ENCODE measurements at regions not wholly inside any gene's neighbourhood (a gene's known extent, or its start where the extent isn't known, plus 50 kb on each side); places are given as distances from the start of the nearest gene placed in this dataset.

- DNase-seq (ENCODE audit: low read depth in 2 of 2): no peak
These were observed 105.7 kb upstream of the IGFBP3 start for GRCh38 chr7:46026741-46027140.

GRCh38 chr7:46024263-46024916 is 103.3 kb upstream of the IGFBP3 start:
- DNase-seq (ENCODE audit: low read depth in 2 of 2): no peak

- DNase-seq (ENCODE audit: low read depth in 2 of 2): no peak
These were observed 101.3 kb upstream of the IGFBP3 start for GRCh38 chr7:46022397-46022796.

- DNase-seq (ENCODE audit: low read depth in 2 of 2): peak in 1 of 2 donors; percentile 1
These were observed 94.2 kb upstream of the IGFBP3 start for GRCh38 chr7:46015107-46015868.

GRCh38 chr7:46011501-46011900 is 90.4 kb upstream of the IGFBP3 start:
- DNase-seq (ENCODE audit: low read depth in 2 of 2): no peak

GRCh38 chr7:46011059-46011458 is 90.0 kb upstream of the IGFBP3 start:
- DNase-seq (ENCODE audit: low read depth in 2 of 2): no peak

- no peak for DNase-seq (ENCODE audit: low read depth in 2 of 2)
These were observed 88.1 kb upstream of the IGFBP3 start for GRCh38 chr7:46009211-46009610.

- no peak for DNase-seq (ENCODE audit: low read depth in 2 of 2)
These were observed 87.0 kb upstream of the IGFBP3 start for GRCh38 chr7:46007990-46008643.

GRCh38 chr7:46007194-46007593 is 86.1 kb upstream of the IGFBP3 start:
- no peak for DNase-seq (ENCODE audit: low read depth in 2 of 2)

- DNase-seq (ENCODE audit: low read depth in 2 of 2): no peak
These were observed 85.7 kb upstream of the IGFBP3 start for GRCh38 chr7:46006723-46007122.

GRCh38 chr7:46006212-46006611 is 85.1 kb upstream of the IGFBP3 start:
- DNase-seq (ENCODE audit: low read depth in 2 of 2): no peak

- DNase-seq (ENCODE audit: low read depth in 2 of 2): no peak
These were observed 83.9 kb upstream of the IGFBP3 start for GRCh38 chr7:46004965-46005364.

- DNase-seq (ENCODE audit: low read depth in 2 of 2): no peak
These were observed 83.1 kb upstream of the IGFBP3 start for GRCh38 chr7:46003896-46004875.

GRCh38 chr7:46003161-46003560 is 82.1 kb upstream of the IGFBP3 start:
- no peak for DNase-seq (ENCODE audit: low read depth in 2 of 2)

GRCh38 chr7:46000513-46000912 is 79.4 kb upstream of the IGFBP3 start:
- no peak for DNase-seq (ENCODE audit: low read depth in 2 of 2)

- DNase-seq (ENCODE audit: low read depth in 2 of 2): no peak
These were observed 78.5 kb upstream of the IGFBP3 start for GRCh38 chr7:45999541-45999940.

GRCh38 chr7:45998506-45998905 is 77.4 kb upstream of the IGFBP3 start:
- DNase-seq (ENCODE audit: low read depth in 2 of 2): no peak

GRCh38 chr7:45993621-45994020 is 72.5 kb upstream of the IGFBP3 start:
- DNase-seq (ENCODE audit: low read depth in 2 of 2): no peak

GRCh38 chr7:45992826-45993225 is 71.8 kb upstream of the IGFBP3 start:
- no peak for DNase-seq (ENCODE audit: low read depth in 2 of 2)

- DNase-seq (ENCODE audit: low read depth in 2 of 2): no peak
These were observed 69.2 kb upstream of the IGFBP3 start for GRCh38 chr7:45990276-45990675.

GRCh38 chr7:45988405-45989057 is 67.5 kb upstream of the IGFBP3 start:
- DNase-seq (ENCODE audit: low read depth in 2 of 2): no peak

All from stimulated activated CD8-positive, alpha-beta memory T cell treated with anti-CD3 and anti-CD28 coated beads, Interleukin-2, amount 100 ng/mL, for 48 hours (primary cell).